K562 (cell line): ENCODE measurements at regions not wholly inside any gene's neighbourhood (a gene's known extent, or its start where the extent isn't known, plus 50 kb on each side); places are given as distances from the start of the nearest gene placed in this dataset.

Experiments used
- ATAC-seq: fragments of 200-7000 bp; cut with Tn5 transposase; 3 replicates; pipeline ENCODE4 v1.9.1; 2020; ENCODE audit warnings: moderate library complexity
- BruUV-seq: library from RNA; stranded (reverse); fragments of 400-500 nt; replicated peaks from 2 replicates; lab custom pipeline; 2021; lab: Mats Ljungman, UMichigan
- CTCF ChIA-PET: fragments of 300-600 bp; formaldehyde crosslinking; extraction: SDS; loops from one replicate; lab custom pipeline; 2021; ENCODE audit warnings: low intra/inter-chr PET ratio; lab: Yijun Ruan, JAX
- POLR2A ChIA-PET: fragments of 300-600, 350-650 bp; sonication (Branson Sonifier 250); formaldehyde crosslinking; extraction: SDS; loops from one replicate; lab custom pipeline; 2021; ENCODE audit warnings: antibody characterized with exemption, inconsistent platforms; lab: Yijun Ruan, JAX
- DNase-seq, 4 experiments: peaks; one replicate each; pipeline versions ENCODE4 v3.0.0 to v3.0.0-alpha.2; 2011 to 2018; ENCODE audit warnings: low spot score in 3 of 4, mixed read lengths in 3 of 4; ENCODE audit errors: extremely low read depth in 1 of 4
- FAIRE-seq: peaks from 2 replicates; lab custom pipeline; 2011; peaks lifted over from hg19 to GRCh38; lab: Jason Lieb, UNC
- H2AFZ ChIP-seq: 2 replicates; pipeline ENCODE4 v1.6.0; 2011; ENCODE audit warnings: low read depth, low read length, control low read depth, inconsistent platforms
- H3K27ac ChIP-seq: fragments of 200-600 bp; 3 replicates; pipeline ENCODE4 v1.8.0; 2011; ENCODE audit warnings: low read depth, mild to moderate bottlenecking, control low read depth, inconsistent platforms, low read length, moderate library complexity, mixed read lengths; ENCODE audit errors: extremely low read depth
- H3K27me3 ChIP-seq, 2 experiments: fragments of 300-600 bp in 1 of 2; 2 replicates in 1 of 2; 3 replicates in 1 of 2; pipeline versions ENCODE4 v1.6.0 to v1.8.0; 2011; ENCODE audit warnings: inconsistent platforms in 2 of 2, low read length in 2 of 2, mild to moderate bottlenecking in 1 of 2, mixed read lengths in 1 of 2, moderate library complexity in 1 of 2; ENCODE audit not compliant: control insufficient read depth in 2 of 2, insufficient read depth in 2 of 2
- H3K36me3 ChIP-seq: fragments of 300-600 bp; 3 replicates; pipeline ENCODE4 v1.8.0; 2011; ENCODE audit warnings: mild to moderate bottlenecking, low read length, inconsistent platforms; ENCODE audit not compliant: control insufficient read depth, insufficient read depth
- H3K4me1 ChIP-seq, 2 experiments: fragments of 200-600 bp in 1 of 2; replicated peaks in 1 of 2; 2 replicates in 1 of 2; 3 replicates in 1 of 2; pipeline versions ENCODE4 v1.5.1 to v1.8.0; 2011; ENCODE audit warnings: inconsistent platforms in 2 of 2, low read length in 2 of 2, mild to moderate bottlenecking in 1 of 2, mixed read lengths in 1 of 2, moderate library complexity in 1 of 2; ENCODE audit not compliant: control insufficient read depth in 2 of 2, insufficient read depth in 2 of 2
- H3K4me2 ChIP-seq: 2 replicates; pipeline ENCODE4 v1.6.1; 2011; ENCODE audit warnings: low read length, control low read depth, inconsistent platforms, mixed read lengths; ENCODE audit not compliant: insufficient read depth
- H3K4me3 ChIP-seq: fragments of 200-600 bp; sonication (generic), shearing (Covaris generic); 2 replicates; pipeline ENCODE4 v1.5.1; 2016; ENCODE audit warnings: control low read depth, inconsistent platforms
- H3K79me2 ChIP-seq: fragments of 200-600 bp; 3 replicates; pipeline ENCODE4 v1.8.0; 2011; ENCODE audit warnings: low read length, inconsistent platforms; ENCODE audit not compliant: control insufficient read depth, insufficient read depth
- H3K9ac ChIP-seq, 2 experiments: 2 replicates each; pipeline versions ENCODE4 v1.6.0 to v1.6.1; 2011; ENCODE audit warnings: low read depth in 2 of 2, low read length in 2 of 2, control low read depth in 1 of 2, inconsistent platforms in 1 of 2, mild to moderate bottlenecking in 1 of 2, mixed read lengths in 1 of 2; ENCODE audit not compliant: insufficient read depth in 1 of 2
- H3K9me1 ChIP-seq: one replicate; pipeline ENCODE4 v1.6.0; 2011; ENCODE audit warnings: inconsistent platforms, mild to moderate bottlenecking, low read length, moderate library complexity; ENCODE audit not compliant: control insufficient read depth, insufficient read depth
- H3K9me3 ChIP-seq: replicated peaks from 2 replicates; pipeline ENCODE4 v1.5.1; 2011; ENCODE audit warnings: low read depth, low read length, inconsistent platforms; ENCODE audit not compliant: control insufficient read depth, insufficient read depth
- H4K20me1 ChIP-seq: replicated peaks from 2 replicates; pipeline ENCODE4 v1.6.1; 2011; ENCODE audit warnings: low read length, inconsistent platforms, mixed read lengths; ENCODE audit not compliant: control insufficient read depth, insufficient read depth
- ELF2 ChIP-seq: fragments of 250-450 bp; sonication (Bioruptor Pico); IDR thresholded peaks from 2 replicates; pipeline ENCODE4 v1.5.0; 2021; ENCODE audit warnings: mild to moderate bottlenecking
- GATAD2B ChIP-seq: fragments of 450-650 bp; IDR thresholded peaks from 2 replicates; pipeline ENCODE4 v1.6.1; 2017; ENCODE audit warnings: mild to moderate bottlenecking, borderline replicate concordance
- GTF2B ChIP-seq: IDR thresholded peaks from 2 replicates; pipeline ENCODE4 v1.6.1; 2011; ENCODE audit not compliant: insufficient read length; ENCODE audit errors: extremely low read depth
- NFRKB ChIP-seq: fragments of 450-650 bp; IDR thresholded peaks from 2 replicates; pipeline ENCODE4 v1.6.1; 2016; ENCODE audit warnings: low read depth
- PHTF2 ChIP-seq: fragments of 250-450 bp; sonication (Bioruptor Pico); IDR thresholded peaks from 2 replicates; pipeline ENCODE4 v1.5.0; 2021; ENCODE audit warnings: mild to moderate bottlenecking
- ZNF121 ChIP-seq: sonication (generic); formaldehyde crosslinking; conservative IDR thresholded peaks from 2 replicates; pipeline ENCODE4 v1.8.0; 2022; ENCODE audit warnings: missing genetic modification reagents
- WGBS: fragments of 100-300 bp; shearing (Covaris generic); methylation state at CpG from one replicate; pipeline ENCODE4 v1.1.6; 2016; ENCODE audit warnings: low coverage, mixed read lengths; ENCODE audit not compliant: insufficient coverage; ENCODE audit errors: missing lambda C conversion rate; 5-methylcytosine and 5-hydroxymethylcytosine counted together
- in situ Hi-C: fragments of 300-500 bp; cut with MboI; formaldehyde crosslinking; loops from 4 replicates; pipeline ENCODE4 v1.15.0; 2018; ENCODE audit warnings: inconsistent platforms, mixed read lengths
- intact Hi-C: fragments of 100-400 bp; cut with micrococcal nuclease; formaldehyde crosslinking; loops from 2 replicates; pipeline ENCODE4 v1.14.2; 2022
- TF ChIP-seq, protein P1 (sequence below): fragments of 250-450 bp; sonication (Bioruptor Pico); IDR thresholded peaks from 2 replicates; pipeline ENCODE4 v1.8.0; 2022; ENCODE audit warnings: moderate library complexity, mild to moderate bottlenecking, inconsistent platforms

DNA sequence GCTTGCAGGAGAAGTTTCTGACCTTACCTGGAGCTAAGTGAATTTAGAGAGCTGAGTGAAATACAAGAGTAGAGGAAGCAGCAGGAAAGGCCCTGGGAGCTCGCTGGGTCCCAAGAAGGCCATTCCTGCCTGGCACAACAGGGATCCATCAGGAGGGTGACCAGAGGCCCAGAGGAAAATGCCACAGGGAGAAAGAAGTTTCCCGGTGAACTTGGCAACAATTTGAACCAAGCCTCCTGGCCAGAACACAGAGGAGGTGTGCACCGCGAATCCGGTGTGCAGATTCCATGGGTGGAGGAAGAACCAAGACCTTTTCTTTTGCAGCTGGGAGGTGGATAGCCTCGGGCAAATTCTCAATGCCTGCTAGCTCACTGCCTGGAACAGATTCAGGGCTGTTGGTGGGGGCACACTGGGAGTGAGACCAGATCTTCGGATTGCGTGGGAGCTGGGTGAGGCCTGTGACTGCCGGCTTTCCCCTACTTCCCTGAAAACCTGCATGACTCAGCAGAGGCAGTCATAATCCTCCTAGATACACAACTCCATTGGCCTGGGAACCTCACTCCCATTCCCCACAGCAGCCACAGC lies 1850.9 kb upstream of the NUDT12 start (continued):
- no peak for TF ChIP-seq ZNF121

DNA sequence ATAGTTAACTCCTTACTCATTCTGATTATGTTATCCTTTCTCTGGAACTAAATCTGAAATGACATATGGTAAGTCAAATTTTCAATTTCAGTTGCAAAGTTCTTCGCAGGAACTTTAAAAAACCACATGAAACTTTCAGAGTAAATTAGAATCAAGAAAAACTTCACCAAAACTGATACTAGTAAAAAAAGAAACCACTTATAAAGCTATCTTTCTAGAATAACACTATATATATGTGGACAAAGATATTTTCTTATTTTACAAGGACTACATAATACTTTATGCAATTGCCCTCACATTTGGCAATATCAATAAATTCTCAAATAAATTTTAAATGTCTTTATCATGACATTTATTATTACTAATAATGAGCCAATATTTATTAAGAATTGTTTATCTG lies 1847.1 kb upstream of the NUDT12 start:
- no peak for ATAC-seq
- Histone ChIP-seq H3K27me3 (no peaks in the 10 kb centered on the region), H3K4me1 (no peaks in the 10 kb centered on the region; a peak in 1 of 5 replicates), H3K9me1 (no peaks in the 10 kb centered on the region), H3K79me2 (no peaks in the 10 kb centered on the region), H3K4me3 (no peak overlapping the region), H3K9me3 (no peaks in the 10 kb centered on the region; the same call in 1 of the 2 replicates), H4K20me1 (no peaks in the 10 kb centered on the region), H3K27ac (no peak overlapping the region), H2AFZ (no peak overlapping the region), H3K36me3 (no peaks in the 10 kb centered on the region), H3K9ac (no peak overlapping the region), H3K4me2 (no peak overlapping the region)
- no peak for DNase-seq
- CTCF ChIA-PET, result no interaction called here
- no peak for TF ChIP-seq GTF2B
- no peak for TF ChIP-seq ELF2 (CRISPR knock-in tag)
- no peak for TF ChIP-seq NFRKB
- TF ChIP-seq, protein P1, sequence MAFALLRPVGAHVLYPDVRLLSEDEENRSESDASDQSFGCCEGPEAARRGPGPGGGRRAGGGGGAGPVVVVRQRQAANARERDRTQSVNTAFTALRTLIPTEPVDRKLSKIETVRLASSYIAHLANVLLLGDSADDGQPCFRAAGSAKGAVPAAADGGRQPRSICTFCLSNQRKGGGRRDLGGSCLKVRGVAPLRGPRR (CRISPR knock-in tag), result no peak
- TF ChIP-seq PHTF2, result no peak
- no peak for TF ChIP-seq GATAD2B
- 11% methylated on average over 1 of the region's 1 CpG for WGBS
- intact Hi-C loops, result no loop called here
- BruUV-seq, result no TSS peak
- in situ Hi-C loops, result no loop called here
- FAIRE-seq, result no peak
- POLR2A ChIA-PET, result interaction anchor here (0.7 kb wide), 1 partner anchor 221 kb away, joined by 4 read pairs; no protein-coding TSS in a partner anchor
